OCI-LY1 (cell line): ENCODE measurements at regions not wholly inside any gene's neighbourhood (a gene's known extent, or its start where the extent isn't known, plus 50 kb on each side); places are given as distances from the start of the nearest gene placed in this dataset.

Source experiments
- EZH2 ChIP-seq: fragments of 200-600 bp; sonication (generic), shearing (Covaris generic); IDR thresholded peaks from 2 replicates; pipeline ENCODE4 v1.8.0; 2017; ENCODE audit warnings: borderline replicate concordance, mixed run types, mild to moderate bottlenecking, antibody characterized with exemption, low read length, moderate library complexity, mixed read lengths
- TF ChIP-seq, protein P1 (sequence below): fragments of 200-600 bp; sonication (generic), shearing (Covaris generic); IDR thresholded peaks from 2 replicates; pipeline ENCODE4 v1.5.1; 2017; ENCODE audit warnings: mild to moderate bottlenecking, antibody characterized with exemption, low read length, moderate library complexity, mixed read lengths

DNA sequence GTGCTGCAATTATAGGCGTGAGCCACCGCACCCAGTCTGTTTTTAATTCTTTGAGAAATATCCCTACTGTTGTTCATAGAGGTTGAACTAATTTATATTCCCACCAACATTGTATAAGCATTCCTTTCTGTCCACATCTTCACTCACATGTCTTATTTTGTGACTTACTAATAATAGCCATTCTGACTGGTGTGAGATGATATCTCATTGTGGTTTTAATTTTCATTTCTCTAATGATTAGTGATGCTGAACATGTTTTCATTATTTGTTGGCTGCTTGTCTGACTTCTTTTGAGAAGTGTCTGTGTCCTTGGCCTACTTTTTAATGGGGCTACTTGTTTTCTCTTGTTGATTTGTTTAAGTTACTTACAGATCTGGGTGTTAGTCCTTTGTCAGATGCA is 310.9 kb upstream of the MAOA start:
- TF ChIP-seq, protein P1, sequence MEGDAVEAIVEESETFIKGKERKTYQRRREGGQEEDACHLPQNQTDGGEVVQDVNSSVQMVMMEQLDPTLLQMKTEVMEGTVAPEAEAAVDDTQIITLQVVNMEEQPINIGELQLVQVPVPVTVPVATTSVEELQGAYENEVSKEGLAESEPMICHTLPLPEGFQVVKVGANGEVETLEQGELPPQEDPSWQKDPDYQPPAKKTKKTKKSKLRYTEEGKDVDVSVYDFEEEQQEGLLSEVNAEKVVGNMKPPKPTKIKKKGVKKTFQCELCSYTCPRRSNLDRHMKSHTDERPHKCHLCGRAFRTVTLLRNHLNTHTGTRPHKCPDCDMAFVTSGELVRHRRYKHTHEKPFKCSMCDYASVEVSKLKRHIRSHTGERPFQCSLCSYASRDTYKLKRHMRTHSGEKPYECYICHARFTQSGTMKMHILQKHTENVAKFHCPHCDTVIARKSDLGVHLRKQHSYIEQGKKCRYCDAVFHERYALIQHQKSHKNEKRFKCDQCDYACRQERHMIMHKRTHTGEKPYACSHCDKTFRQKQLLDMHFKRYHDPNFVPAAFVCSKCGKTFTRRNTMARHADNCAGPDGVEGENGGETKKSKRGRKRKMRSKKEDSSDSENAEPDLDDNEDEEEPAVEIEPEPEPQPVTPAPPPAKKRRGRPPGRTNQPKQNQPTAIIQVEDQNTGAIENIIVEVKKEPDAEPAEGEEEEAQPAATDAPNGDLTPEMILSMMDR = no peak
- TF ChIP-seq EZH2 = no peak
